GM21825 (cell line): ENCODE measurements at regions not wholly inside any gene's neighbourhood (a gene's known extent, or its start where the extent isn't known, plus 50 kb on each side); places are given as distances from the start of the nearest gene placed in this dataset.

Experiments
- ATAC-seq: cut with Tn5 transposase; IDR thresholded peaks from one replicate; pipeline ENCODE4 v1.9.1; 2021; ENCODE audit warnings: mild to moderate bottlenecking, moderate library complexity; ENCODE audit not compliant: unreplicated experiment

- ATAC-seq = no peak
Observed at GRCh38 chr21:35853321-35854239, 206.7 kb downstream of the SETD4 start.

GRCh38 chr21:35852820-35853219 is 207.5 kb downstream of the SETD4 start:
- ATAC-seq = no peak

- ATAC-seq = no peak
Observed at GRCh38 chr21:35850542-35851103, 209.7 kb downstream of the SETD4 start.

GRCh38 chr21:35850029-35850428 is 210.3 kb downstream of the SETD4 start:
- ATAC-seq = no peak

GRCh38 chr21:35849144-35849543 is 211.2 kb downstream of the SETD4 start:
- no peak for ATAC-seq

GRCh38 chr21:35843911-35844667 is 216.2 kb downstream of the SETD4 start:
- ATAC-seq = no peak

- ATAC-seq = no peak
Observed at GRCh38 chr21:35840949-35841348, 219.4 kb downstream of the SETD4 start.

GRCh38 chr21:35840197-35840799 is 220.0 kb downstream of the SETD4 start:
- no peak for ATAC-seq

- ATAC-seq = no peak
Observed at GRCh38 chr21:35838987-35839763, 221.2 kb downstream of the SETD4 start.

- ATAC-seq = no peak
Observed at GRCh38 chr21:35838350-35838749, 222.0 kb downstream of the SETD4 start.

GRCh38 chr21:35833991-35834390 is 226.3 kb downstream of the SETD4 start:
- ATAC-seq = no peak

- ATAC-seq = no peak
Observed at GRCh38 chr21:35833388-35833787, 226.9 kb downstream of the SETD4 start.

- no peak for ATAC-seq
Observed at GRCh38 chr21:35831230-35831629, 229.1 kb downstream of the SETD4 start.

- ATAC-seq = no peak
Observed at GRCh38 chr21:35829067-35829466, 231.3 kb downstream of the SETD4 start.

GRCh38 chr21:35828161-35828560 is 232.2 kb downstream of the SETD4 start:
- ATAC-seq = no peak

- no peak for ATAC-seq
Observed at GRCh38 chr21:35827004-35827403, 233.3 kb downstream of the SETD4 start.

GRCh38 chr21:35825370-35826353 is 234.7 kb downstream of the SETD4 start:
- no peak for ATAC-seq

- no peak for ATAC-seq
Observed at GRCh38 chr21:35824136-35824535, 236.2 kb downstream of the SETD4 start.

GRCh38 chr21:35819134-35819533 is 241.2 kb downstream of the SETD4 start:
- ATAC-seq = no peak
